ENCODE measurements at regions not wholly inside any gene's neighbourhood (a gene's known extent, or its start where the extent isn't known, plus 50 kb on each side); places are given as distances from the start of the nearest gene placed in this dataset.

DNA sequence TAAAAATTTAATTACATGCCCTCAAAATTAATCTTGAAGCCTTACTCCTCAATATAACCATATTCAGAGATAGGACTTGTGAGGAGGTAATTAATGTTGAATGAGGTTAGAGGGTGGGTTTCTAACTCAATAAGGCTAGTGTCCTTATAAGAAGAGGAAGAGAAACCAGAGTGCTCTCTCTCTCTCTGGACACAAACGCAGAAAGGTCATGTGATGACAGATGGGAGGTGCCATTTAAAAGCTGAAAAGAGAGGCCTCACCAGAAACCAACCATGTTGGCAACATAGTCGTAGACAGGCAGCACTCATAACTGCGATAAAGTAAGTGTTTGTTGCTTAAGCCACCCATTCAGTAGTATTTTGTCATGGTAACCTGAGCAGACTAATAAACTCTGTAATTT is 378.5 kb upstream of the LMO3 start:
- TF ChIP-seq CTCF (IDR thresholded peaks at IDR 0.05) = no peak
- Histone ChIP-seq H3K9me3 (ENCODE audit: control insufficient read depth, insufficient read depth, low read length) (no peaks in the 10 kb centered on the region), H3K27ac (ENCODE audit: low read length) (no peak overlapping the region), H3K4me1 (ENCODE audit: control insufficient read depth, insufficient read depth, low read length) (no peaks in the 10 kb centered on the region), H3K36me3 (ENCODE audit: control insufficient read depth, insufficient read depth, low read length) (no peaks in the 10 kb centered on the region), H3K4me3 (ENCODE audit: low read length) (no peak overlapping the region), H3K27me3 (ENCODE audit: control insufficient read depth, insufficient read depth, low read length) (no peaks in the 10 kb centered on the region)
- peaks cover 24 to 31% of the 10 kb centered on the region in 2 donors for H3K9me3 Mint-ChIP-seq
- H3K36me3 Mint-ChIP-seq = peaks cover 22% of the 10 kb centered on the region
- no peak for ATAC-seq
- intact Hi-C loops (cut with micrococcal nuclease) = no loop called here
- WGBS (ENCODE audit: insufficient coverage) = 92% methylated on average over 2 of the region's 3 CpGs
- H3K4me1 Mint-ChIP-seq = no peaks in the 10 kb centered on the region
- no peak overlapping the region for H3K4me3 Mint-ChIP-seq
- no peaks in the 10 kb centered on the region for H3K27me3 Mint-ChIP-seq (ENCODE audit: low read depth in 2 of 2)
- DNase-seq = no peak
- no peak overlapping the region for H3K27ac Mint-ChIP-seq

- H3K4me3 ChIP-seq (ENCODE audit: low read length) = no peak overlapping the region
- DNase-seq (no peak), ATAC-seq (no peak)
- H3K36me3 ChIP-seq (ENCODE audit: control insufficient read depth, insufficient read depth, low read length) = no peaks in the 10 kb centered on the region
- H3K4me1 ChIP-seq (ENCODE audit: control insufficient read depth, insufficient read depth, low read length) = no peaks in the 10 kb centered on the region
- Mint-ChIP-seq H3K4me3 (no peak overlapping the region), H3K27me3 (ENCODE audit: low read depth in 2 of 2) (no peaks in the 10 kb centered on the region), H3K4me1 (no peaks in the 10 kb centered on the region), H3K27ac (no peak overlapping the region), H3K36me3 (peaks cover 26% of the 10 kb centered on the region), H3K9me3 (peaks cover 19 to 28% of the 10 kb centered on the region in 2 donors)
- H3K27me3 ChIP-seq (ENCODE audit: control insufficient read depth, insufficient read depth, low read length) = no peaks in the 10 kb centered on the region
- WGBS (ENCODE audit: insufficient coverage) = 83% methylated on average over 4 of the region's 5 CpGs
- H3K27ac ChIP-seq (ENCODE audit: low read length) = no peak overlapping the region
- peaks cover 11% of the 10 kb centered on the region for H3K9me3 ChIP-seq (ENCODE audit: control insufficient read depth, insufficient read depth, low read length)
- intact Hi-C loops (cut with micrococcal nuclease) = no loop called here
- no peak for TF ChIP-seq CTCF (IDR thresholded peaks at IDR 0.05)
Measured at GRCh38 chr12:16972923-16973770, 367.2 kb upstream of the LMO3 start.

GRCh38 chr12:16962889-16963288 is 356.9 kb upstream of the LMO3 start:
- Mint-ChIP-seq H3K4me3 (no peak overlapping the region), H3K36me3 (no peaks in the 10 kb centered on the region), H3K27me3 (ENCODE audit: low read depth in 2 of 2) (no peaks in the 10 kb centered on the region), H3K27ac (no peak overlapping the region), H3K4me1 (no peaks in the 10 kb centered on the region), H3K9me3 (peaks cover 10 to 11% of the 10 kb centered on the region in 2 donors)
- no peak overlapping the region for H3K27ac ChIP-seq (ENCODE audit: low read length)
- no peak for DNase-seq
- intact Hi-C loops (cut with micrococcal nuclease) = no loop called here
- H3K36me3 ChIP-seq (ENCODE audit: control insufficient read depth, insufficient read depth, low read length) = no peaks in the 10 kb centered on the region
- ATAC-seq = no peak
- 79% methylated on average over 2 of the region's 2 CpGs for WGBS (ENCODE audit: insufficient coverage)
- no peaks in the 10 kb centered on the region for H3K9me3 ChIP-seq (ENCODE audit: control insufficient read depth, insufficient read depth, low read length)
- TF ChIP-seq CTCF (IDR thresholded peaks at IDR 0.05) = no peak
- H3K4me3 ChIP-seq (ENCODE audit: low read length) = no peak overlapping the region
- H3K4me1 ChIP-seq (ENCODE audit: control insufficient read depth, insufficient read depth, low read length) = no peaks in the 10 kb centered on the region
- no peaks in the 10 kb centered on the region for H3K27me3 ChIP-seq (ENCODE audit: control insufficient read depth, insufficient read depth, low read length)
